HuH-7 (cell line): ENCODE measurements at regions not wholly inside any gene's neighbourhood (a gene's known extent, or its start where the extent isn't known, plus 50 kb on each side); places are given as distances from the start of the nearest gene placed in this dataset.
"Not testable (repeated sequence)": the region's sequence is repeated elsewhere in the genome, so short reads cannot be mapped to it uniquely, and the experiment has no call there.

ENCODE experiments used
- DNase-seq: peaks from one replicate; pipeline ENCODE4 v3.0.0; 2011; ENCODE audit warnings: low spot score

DNA sequence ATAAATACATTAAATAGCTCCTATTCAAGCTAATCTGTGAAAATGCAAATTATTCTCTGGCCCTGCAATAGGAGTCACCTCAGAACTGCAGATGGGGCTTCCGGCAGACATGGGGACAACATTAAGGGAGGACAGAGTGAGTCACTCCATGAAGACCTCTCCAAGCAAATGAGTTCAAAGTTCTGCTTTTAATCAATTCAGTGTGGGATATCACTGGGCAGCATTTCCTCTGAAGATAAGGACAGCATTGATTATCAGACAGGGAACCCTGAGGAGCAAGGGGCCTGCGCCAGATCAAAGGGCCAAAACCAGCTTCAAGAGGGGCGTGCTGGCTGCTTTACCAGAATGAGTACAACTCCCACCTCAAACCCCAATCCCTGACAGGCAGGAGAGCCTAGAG lies 356.9 kb upstream of the KLHL29 start:
- peak; percentile 12 for DNase-seq

- DNase-seq: no peak
These were observed 355.9 kb upstream of the KLHL29 start for GRCh38 chr2:23029111-23029510.

- no peak for DNase-seq
These were observed 355.0 kb upstream of the KLHL29 start for GRCh38 chr2:23029951-23030350.

DNA sequence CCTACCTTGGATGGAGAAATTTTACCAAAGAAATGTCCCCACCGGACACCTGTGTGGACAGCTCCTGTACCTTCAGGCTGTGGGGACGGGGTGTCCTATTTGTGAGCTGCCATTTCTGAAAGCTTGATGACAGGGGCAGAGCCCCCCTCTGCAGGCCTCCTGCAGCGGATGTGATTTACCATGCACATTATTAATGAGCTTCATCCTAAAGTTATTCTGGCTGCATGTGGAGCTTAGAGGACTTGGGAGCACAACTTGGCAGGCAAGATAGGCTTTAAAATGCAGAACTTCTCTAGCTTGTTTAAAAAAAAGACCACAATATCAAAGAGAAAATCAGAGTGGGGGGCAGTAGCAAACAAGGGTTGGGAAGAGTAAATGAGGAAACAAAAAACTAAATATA lies 350.0 kb upstream of the KLHL29 start:
- DNase-seq: no peak

DNA sequence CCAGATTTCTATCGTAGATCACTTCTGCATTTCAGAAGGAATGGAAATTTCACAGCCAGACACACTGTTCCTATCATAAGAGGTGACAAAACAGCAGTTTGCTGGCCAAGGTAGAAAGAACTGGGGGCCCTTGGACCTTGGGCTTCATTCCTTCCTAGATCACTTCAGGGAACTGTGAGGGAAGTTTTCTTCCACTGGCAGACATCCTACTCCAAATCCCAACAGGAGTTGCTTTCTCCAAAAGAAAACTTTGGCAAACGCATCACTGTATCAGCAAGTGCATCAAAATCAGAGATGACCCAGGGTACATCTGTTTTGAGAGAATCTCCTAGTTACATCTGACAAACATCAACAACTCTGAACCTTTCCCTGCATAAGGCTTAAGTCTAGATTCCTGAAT lies 348.4 kb upstream of the KLHL29 start:
- DNase-seq: no peak

- no peak for DNase-seq
These were observed 347.4 kb upstream of the KLHL29 start for GRCh38 chr2:23037596-23037995.

GRCh38 chr2:23041443-23041842 lies 343.5 kb upstream of the KLHL29 start:
- no peak for DNase-seq

DNA sequence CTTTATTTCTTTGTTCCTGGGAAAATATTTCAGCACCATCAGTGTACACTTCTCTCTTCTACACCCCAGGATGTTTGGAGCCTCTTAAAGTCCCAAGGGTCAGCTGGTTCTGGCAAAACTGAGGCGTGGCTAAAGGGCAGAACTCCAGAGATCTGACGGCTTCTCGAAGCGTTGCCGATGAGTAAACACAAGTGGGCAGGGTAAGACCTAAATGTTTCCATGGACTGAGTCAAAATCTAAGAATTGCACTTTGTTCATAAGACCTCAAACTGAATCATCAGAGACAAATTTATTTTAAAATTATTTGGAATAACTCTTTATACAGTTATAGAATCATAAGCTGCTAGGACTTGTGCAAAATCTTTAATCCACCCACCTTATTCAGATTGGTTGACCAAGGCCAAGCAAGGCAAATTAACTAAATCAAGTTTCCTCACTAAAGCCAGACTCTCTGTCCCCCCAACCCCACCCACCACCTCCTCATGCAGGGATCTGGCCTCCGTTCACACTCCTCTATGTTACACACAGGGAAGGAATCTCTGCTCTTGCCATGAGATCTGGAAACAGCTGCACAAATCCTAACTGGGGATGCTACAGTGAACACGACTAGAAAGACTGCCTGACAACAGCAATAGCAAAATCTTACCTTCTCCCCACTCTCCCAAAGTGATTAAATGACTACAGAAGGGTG lies 342.6 kb upstream of the KLHL29 start:
- no peak for DNase-seq

DNA sequence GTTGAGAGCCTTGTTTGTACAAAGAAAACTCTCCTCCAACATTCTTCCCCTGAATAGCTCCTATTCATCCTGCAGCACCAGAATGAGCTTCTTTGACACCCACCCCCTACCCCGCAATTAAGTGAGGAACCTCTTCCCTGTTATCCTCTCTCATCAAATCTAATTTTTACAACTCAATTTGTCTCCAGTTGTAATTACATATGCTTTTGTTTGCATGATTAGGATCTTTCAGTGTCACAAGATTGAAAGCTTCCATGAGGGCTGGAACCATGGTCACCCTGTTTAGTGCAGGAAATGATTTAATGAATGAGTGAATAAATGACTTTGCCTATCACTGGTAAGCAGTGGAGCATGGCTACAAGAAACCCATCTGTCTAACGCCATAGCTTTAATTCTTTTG lies 334.6 kb upstream of the KLHL29 start:
- DNase-seq: no peak

DNA sequence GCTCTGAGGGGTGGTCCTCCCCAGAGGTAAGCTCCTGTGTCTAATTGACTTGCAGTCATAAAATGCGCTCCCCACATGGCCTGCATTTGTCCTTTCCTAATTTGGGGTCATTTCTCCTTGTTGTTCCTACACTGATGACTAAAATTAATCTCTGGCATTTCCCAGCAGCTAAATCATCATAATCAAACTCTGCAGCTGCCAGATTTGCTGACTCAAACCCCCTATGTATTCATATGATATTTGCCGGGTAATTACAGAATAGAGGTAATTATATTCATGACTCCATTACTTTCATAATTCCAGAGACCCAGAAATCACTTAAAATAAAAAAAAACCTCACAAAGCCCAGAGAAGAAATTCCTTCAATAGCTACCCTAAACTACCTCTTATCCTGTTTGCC lies 331.4 kb upstream of the KLHL29 start:
- no peak for DNase-seq

DNA sequence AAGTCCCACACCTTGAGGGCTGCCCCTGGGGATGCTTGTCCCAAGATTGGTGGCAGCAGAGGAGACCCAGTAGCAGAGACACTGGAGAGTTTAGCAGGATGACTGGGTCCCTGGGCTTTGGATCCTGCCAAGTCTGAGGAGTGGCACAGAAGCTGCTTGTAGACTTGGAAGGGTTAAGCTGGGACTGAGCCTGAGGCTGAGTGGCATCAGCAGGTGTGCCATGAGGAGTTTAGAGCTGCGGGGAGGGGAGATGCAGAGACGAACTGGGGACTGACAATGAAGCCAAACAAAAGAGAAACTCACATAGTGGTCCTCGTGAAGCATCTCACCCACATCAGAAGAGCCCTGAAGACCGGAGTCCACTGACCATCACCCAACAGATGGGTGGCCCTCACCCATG lies 329.7 kb upstream of the KLHL29 start:
- DNase-seq: no peak

GRCh38 chr2:23056846-23057245 lies 328.1 kb upstream of the KLHL29 start:
- DNase-seq: not testable (repeated sequence)

GRCh38 chr2:23058435-23058834 lies 326.5 kb upstream of the KLHL29 start:
- no peak for DNase-seq

DNA sequence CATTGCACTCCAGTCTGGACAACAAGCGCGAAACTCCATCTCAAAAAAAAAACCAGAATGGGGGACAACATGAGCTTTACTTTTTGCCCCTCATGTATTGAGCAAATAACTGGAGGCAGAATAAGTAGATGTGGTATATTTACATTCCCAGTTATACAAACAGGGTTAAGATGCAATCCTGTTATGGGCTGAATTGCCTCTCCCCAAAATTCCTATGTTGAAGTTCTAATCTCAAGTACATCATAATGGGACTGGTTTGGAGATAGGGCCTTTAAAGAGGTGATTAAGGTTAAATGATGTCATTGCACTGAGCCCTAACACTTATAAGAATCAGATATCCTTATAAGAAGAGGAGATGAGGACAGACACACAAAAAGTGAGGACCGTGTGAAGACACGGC lies 319.8 kb upstream of the KLHL29 start:
- no peak for DNase-seq

- no peak for DNase-seq
These were observed 319.0 kb upstream of the KLHL29 start for GRCh38 chr2:23065936-23066335.

DNA sequence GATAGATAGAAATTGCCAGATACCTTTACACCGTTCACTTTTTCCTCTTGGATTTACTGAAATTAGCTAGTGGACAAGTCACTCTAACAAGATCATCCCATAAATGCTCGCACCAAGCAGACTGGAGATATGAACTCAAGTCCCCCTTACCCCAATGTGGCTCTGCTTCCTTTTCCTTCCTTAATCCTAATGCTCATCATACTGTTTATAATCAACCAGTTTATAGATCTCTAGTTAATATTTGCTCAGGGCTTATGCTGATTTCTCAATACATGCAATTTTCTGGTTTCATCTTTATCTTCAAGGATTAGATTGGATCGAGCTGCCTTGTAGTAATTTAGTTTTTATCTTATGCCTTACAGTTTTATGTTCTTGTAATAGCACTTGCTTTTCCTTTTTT lies 318.3 kb upstream of the KLHL29 start:
- no peak for DNase-seq

- DNase-seq: no peak
These were observed 315.8 kb upstream of the KLHL29 start for GRCh38 chr2:23069156-23069555.

GRCh38 chr2:23069923-23070322 lies 315.1 kb upstream of the KLHL29 start:
- no peak for DNase-seq

GRCh38 chr2:23073056-23073455 lies 311.9 kb upstream of the KLHL29 start:
- no peak for DNase-seq

DNA sequence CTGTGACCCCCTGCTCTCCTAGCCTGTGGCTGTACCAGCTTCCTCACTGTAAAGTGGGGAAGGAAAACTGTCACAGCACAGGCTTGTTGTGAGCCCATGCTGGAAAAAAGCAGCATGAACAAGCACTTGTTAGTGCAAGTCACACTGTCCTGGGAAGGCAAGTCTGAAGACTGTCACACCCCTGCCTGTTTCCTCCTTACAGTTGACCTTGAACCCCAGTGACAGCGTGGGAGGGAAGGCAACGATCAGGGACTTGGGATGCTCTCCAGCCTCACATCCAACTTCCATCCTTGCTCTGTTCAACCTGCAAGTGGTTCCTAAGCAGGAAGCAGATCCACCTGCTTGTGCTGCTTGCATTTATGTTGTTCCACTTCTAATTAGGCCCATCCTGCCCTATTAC lies 311.3 kb upstream of the KLHL29 start:
- DNase-seq: no peak

GRCh38 chr2:23077596-23077995 lies 307.4 kb upstream of the KLHL29 start:
- DNase-seq: no peak

DNA sequence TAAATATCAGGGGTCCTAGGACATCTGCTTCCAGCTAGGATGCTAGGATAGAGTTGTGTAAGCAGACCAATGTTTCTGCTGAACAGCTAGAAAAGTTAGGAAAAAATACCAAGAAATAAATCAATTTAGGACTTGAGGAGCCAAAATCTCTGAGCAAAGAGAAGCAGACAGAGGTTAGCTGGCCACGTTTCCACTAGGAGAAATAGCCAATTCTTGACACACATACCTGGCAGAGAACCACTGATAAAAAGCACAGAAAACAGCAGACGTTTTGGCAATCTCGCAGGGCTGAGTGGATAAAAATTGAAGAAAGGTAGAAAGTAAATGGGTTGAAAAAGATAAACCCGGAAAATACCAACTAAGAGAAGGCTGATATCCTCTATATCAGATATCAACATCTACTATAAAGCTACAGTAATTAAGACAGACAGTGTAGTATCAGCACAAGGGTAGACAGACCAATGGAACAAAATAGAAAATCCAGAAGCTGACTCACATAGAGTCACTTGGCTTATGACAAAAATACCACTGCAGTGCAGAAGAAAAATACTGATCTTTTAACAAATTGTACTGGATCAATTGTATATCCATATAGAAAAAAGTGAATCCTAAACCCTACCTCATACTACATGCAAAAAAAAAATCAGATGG lies 306.1 kb upstream of the KLHL29 start:
- no peak for DNase-seq

GRCh38 chr2:23083966-23084365 lies 301.0 kb upstream of the KLHL29 start:
- DNase-seq: no peak

DNA sequence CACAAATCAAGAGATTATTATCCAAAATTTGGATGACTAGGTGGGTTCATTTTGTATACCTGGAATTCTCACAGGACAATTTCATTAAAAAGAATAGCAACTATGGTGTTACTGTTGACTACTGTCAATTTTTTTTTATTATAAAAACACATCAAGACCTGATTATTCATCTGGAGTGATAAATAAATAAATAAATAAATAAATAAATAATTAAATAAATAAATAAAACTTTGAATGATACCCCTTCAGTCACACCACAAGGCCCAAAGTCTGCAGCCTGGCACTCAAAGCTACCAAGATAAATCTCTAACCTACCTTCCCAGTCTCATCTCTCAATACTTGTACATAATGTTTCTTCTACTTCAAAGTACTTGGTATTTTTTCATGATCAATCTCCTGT lies 294.0 kb upstream of the KLHL29 start:
- DNase-seq: no peak
